ENCODE measurements at regions not wholly inside any gene's neighbourhood (a gene's known extent, or its start where the extent isn't known, plus 50 kb on each side); places are given as distances from the start of the nearest gene placed in this dataset.

DNA sequence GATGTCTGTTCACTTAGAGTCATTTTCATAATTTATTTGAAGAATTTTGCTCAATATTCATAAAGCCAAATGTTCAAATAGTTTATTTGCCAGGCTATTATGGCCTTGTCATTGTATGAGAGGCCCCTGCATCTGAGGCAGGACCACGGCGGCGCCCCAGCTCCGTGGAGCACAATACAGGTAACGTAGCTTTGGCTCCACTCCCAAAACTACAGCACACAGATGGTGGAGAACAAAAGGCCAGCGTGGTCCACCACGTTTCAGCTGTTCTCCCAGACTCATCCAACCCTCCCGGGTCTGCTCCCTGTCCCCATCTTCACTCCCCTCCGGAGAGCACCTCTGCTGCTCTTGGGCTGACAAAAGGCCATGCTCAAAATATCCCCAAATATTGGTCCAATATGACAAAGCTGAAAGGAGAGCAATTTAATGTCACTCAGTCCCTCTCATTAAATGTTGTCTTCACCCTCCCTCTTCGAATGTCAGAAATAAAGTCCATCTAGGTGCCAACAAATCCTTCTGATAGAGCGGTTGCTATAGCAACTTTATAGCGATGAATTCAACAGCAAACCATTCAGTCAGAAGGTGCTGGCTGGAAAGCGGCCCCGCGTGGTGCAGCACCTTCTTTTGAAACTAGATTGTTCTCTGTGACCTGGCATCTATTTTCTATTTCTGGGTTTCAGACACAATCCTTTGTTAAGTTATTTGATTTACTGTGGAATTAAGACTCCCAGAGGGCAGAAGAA, 504.3 kb downstream of the ARHGEF28 start:
- Histone ChIP-seq H3K27me3 (no peaks in the 10 kb centered on the region), H3K9me3 (no peaks in the 10 kb centered on the region), H3K4me3 (ENCODE audit: low read depth in 1 of 2, low read length in 1 of 2) (no peak overlapping the region), H3K36me3 (no peaks in the 10 kb centered on the region), H3K27ac (no peak overlapping the region), H3K4me1 (ENCODE audit: control insufficient read depth in 1 of 2, insufficient read depth in 1 of 2, low read depth in 1 of 2, low read length in 1 of 2) (peaks cover 7 to 10% of the 10 kb centered on the region in 2 experiments)
- TF ChIP-seq, protein P1, sequence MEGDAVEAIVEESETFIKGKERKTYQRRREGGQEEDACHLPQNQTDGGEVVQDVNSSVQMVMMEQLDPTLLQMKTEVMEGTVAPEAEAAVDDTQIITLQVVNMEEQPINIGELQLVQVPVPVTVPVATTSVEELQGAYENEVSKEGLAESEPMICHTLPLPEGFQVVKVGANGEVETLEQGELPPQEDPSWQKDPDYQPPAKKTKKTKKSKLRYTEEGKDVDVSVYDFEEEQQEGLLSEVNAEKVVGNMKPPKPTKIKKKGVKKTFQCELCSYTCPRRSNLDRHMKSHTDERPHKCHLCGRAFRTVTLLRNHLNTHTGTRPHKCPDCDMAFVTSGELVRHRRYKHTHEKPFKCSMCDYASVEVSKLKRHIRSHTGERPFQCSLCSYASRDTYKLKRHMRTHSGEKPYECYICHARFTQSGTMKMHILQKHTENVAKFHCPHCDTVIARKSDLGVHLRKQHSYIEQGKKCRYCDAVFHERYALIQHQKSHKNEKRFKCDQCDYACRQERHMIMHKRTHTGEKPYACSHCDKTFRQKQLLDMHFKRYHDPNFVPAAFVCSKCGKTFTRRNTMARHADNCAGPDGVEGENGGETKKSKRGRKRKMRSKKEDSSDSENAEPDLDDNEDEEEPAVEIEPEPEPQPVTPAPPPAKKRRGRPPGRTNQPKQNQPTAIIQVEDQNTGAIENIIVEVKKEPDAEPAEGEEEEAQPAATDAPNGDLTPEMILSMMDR (IDR thresholded peaks at IDR 0.05): no peak

DNA sequence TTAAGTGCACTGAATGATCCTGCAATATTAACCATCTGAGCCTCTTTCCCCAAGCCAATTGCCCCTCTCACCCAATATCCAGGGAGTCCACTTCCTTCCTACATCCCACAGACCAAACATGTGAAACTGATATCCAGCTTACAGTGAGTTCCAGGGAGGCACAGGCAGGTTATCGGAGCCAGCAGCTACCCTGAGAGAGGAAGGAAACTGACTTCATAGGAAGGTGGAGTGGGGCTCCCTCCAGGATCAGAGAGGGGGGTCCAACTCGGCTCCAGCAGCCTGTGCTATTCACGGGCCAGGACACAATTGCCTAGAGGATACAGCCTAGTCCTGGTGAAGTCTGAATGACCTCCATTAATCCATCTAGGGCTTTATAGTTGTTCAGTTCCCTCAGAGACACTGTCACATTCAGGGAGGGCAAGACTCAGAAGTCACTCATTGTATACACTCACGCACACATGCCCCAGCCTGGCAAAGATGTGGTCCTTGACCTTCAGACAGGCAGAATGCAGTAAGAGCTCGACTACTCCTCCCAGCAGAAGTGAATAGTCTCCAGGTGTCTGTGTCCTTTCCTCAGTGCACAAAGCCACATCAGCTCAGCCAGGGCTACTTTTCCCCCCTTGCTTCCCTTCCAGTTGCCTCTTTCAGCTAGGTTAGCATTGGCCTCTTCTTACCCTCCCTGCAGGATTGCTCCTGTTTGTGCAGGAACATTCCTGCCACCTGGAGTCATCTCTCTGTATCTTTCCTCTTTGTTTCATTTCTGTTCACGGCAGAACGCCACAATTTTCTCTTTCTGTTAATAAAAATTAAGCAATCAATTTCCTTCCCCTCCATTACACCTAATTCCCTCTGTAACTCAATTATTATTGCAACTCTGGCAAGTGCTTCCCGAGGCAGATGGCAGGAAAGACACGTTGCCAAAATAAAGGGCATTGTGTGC, 501.7 kb downstream of the ARHGEF28 start:
- no peak overlapping the region for H3K27ac ChIP-seq
- peaks cover 7 to 10% of the 10 kb centered on the region in 2 experiments for H3K4me1 ChIP-seq (ENCODE audit: control insufficient read depth in 1 of 2, insufficient read depth in 1 of 2, low read depth in 1 of 2, low read length in 1 of 2)
- H3K4me3 ChIP-seq (ENCODE audit: low read depth in 1 of 2, low read length in 1 of 2): no peak overlapping the region

DNA sequence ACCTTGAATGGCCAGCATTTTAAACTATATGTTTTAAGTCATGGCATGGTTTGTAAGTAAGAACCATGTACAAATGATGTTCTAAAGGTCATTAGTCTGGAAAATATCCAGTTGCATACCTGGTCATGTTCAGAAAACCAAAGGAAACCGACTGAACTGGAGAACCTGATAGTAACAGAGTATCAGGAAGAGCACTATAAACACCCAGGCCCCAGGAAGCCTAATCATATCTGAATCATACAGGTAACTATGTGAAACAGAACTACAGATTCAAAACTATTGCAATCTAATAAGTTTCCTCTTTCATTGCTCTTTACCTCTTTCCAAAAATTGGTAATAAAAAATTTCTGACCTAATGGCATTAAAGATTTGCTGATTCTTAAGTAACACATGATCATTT, 500.3 kb downstream of the ARHGEF28 start:
- no peaks in the 10 kb centered on the region for H3K9me3 ChIP-seq
- H3K27me3 ChIP-seq: no peaks in the 10 kb centered on the region
- H3K27ac ChIP-seq: no peak overlapping the region
- TF ChIP-seq, protein P1 (IDR thresholded peaks at IDR 0.05): no peak
- peaks cover 7 to 10% of the 10 kb centered on the region in 2 experiments for H3K4me1 ChIP-seq (ENCODE audit: control insufficient read depth in 1 of 2, insufficient read depth in 1 of 2, low read depth in 1 of 2, low read length in 1 of 2)
- no peak overlapping the region for H3K4me3 ChIP-seq (ENCODE audit: low read depth in 1 of 2, low read length in 1 of 2)
- H3K36me3 ChIP-seq: no peaks in the 10 kb centered on the region

More for the DNA sequence above, 501.7 kb downstream of the ARHGEF28 start:
- H3K27me3 ChIP-seq: no peaks in the 10 kb centered on the region
- no peaks in the 10 kb centered on the region for H3K9me3 ChIP-seq
- TF ChIP-seq, protein P1 (IDR thresholded peaks at IDR 0.05): no peak
- H3K36me3 ChIP-seq: no peaks in the 10 kb centered on the region

DNA sequence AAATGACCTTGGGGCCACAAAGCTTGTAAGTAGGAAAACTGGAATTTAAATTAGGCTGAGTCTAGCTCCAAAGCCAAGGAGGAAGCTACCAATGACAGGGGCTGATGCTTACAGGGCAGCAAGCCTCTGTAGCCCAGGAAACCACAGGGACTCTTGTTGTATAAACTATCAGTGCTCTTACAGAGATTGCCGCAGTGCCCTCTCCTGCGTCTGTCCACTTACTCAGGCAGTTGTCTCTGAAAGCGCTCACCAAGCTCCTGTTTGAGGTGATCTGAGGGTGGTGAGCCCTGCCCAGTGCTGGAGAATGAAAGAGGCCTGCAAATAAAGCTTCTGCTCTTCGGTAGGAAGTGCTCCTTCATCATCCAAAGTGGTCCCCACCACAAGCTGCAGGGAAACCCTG, 498.8 kb downstream of the ARHGEF28 start:
- TF ChIP-seq, protein P1 (IDR thresholded peaks at IDR 0.05): no peak
- no peaks in the 10 kb centered on the region for H3K27me3 ChIP-seq
- no peak overlapping the region for H3K4me3 ChIP-seq (ENCODE audit: low read depth in 1 of 2, low read length in 1 of 2)
- no peaks in the 10 kb centered on the region for H3K9me3 ChIP-seq
- no peaks in the 10 kb centered on the region for H3K36me3 ChIP-seq
- H3K27ac ChIP-seq: no peak overlapping the region
- peaks cover 7 to 10% of the 10 kb centered on the region in 2 experiments for H3K4me1 ChIP-seq (ENCODE audit: control insufficient read depth in 1 of 2, insufficient read depth in 1 of 2, low read depth in 1 of 2, low read length in 1 of 2)

DNA sequence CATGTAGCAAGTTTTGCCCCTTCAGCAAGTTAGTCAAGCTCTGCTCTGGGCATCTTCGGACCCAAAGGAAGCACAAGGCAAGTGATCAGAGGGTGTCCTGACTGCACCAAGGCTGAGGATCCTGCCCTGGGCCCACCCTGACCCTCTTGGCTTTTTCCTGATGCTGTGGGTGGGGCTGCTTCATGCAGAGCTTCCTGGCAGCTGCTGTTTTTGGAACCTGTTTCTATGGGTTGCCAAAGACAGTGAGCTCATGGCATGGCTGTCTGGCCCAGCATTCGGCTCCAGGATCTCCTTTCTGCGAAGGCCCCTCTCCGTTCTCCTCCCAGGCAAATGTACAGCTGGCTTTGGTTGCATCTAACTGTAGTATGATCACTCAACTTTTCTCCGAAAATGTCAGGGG, 497.9 kb downstream of the ARHGEF28 start:
- Histone ChIP-seq H3K9me3 (no peaks in the 10 kb centered on the region), H3K27me3 (no peaks in the 10 kb centered on the region), H3K36me3 (no peaks in the 10 kb centered on the region), H3K4me1 (ENCODE audit: control insufficient read depth in 1 of 2, insufficient read depth in 1 of 2, low read depth in 1 of 2, low read length in 1 of 2) (peaks cover 7 to 10% of the 10 kb centered on the region in 2 experiments), H3K27ac (no peak overlapping the region), H3K4me3 (ENCODE audit: low read depth in 1 of 2, low read length in 1 of 2) (no peak overlapping the region)
- TF ChIP-seq, protein P1 (IDR thresholded peaks at IDR 0.05): no peak

All from neutrophil (primary cell).